NCI-H1105 treated with DMSO at 0.1 percent for 48 hours (cell line): ENCODE measurements at regions not wholly inside any gene's neighbourhood (a gene's known extent, or its start where the extent isn't known, plus 50 kb on each side); places are given as distances from the start of the nearest gene placed in this dataset.
A peak's percentile ranks its signal among the peaks of the same experiment; 100 is the strongest.
"Not testable (repeated sequence)": the region's sequence is repeated elsewhere in the genome, so short reads cannot be mapped to it uniquely, and the experiment has no call there.

ENCODE experiments used
- DNase-seq: peaks from one replicate; lab custom pipeline; 2025; lab: John Stamatoyannopoulos, UW

GRCh38 chr11:21625982-21626381 is 566.9 kb upstream of the ANO5 start:
- no peak for DNase-seq

- no peak for DNase-seq
These were observed 564.2 kb upstream of the ANO5 start for GRCh38 chr11:21628641-21629040.

- peak; percentile 36 for DNase-seq
These were observed 561.9 kb upstream of the ANO5 start for GRCh38 chr11:21630934-21631478.

GRCh38 chr11:21631991-21632390 is 560.9 kb upstream of the ANO5 start:
- DNase-seq = no peak

- no peak for DNase-seq
These were observed 558.4 kb upstream of the ANO5 start for GRCh38 chr11:21634491-21634890.

GRCh38 chr11:21634956-21635355 is 557.9 kb upstream of the ANO5 start:
- DNase-seq = no peak

- DNase-seq = no peak
These were observed 557.3 kb upstream of the ANO5 start for GRCh38 chr11:21635394-21636145.

- no peak for DNase-seq
These were observed 556.3 kb upstream of the ANO5 start for GRCh38 chr11:21636561-21636960.

- no peak for DNase-seq
These were observed 552.4 kb upstream of the ANO5 start for GRCh38 chr11:21640491-21640890.

- no peak for DNase-seq
These were observed 551.0 kb upstream of the ANO5 start for GRCh38 chr11:21641869-21642268.

GRCh38 chr11:21646351-21646750 is 546.5 kb upstream of the ANO5 start:
- DNase-seq = peak; percentile 7

- DNase-seq = peak; percentile 6
These were observed 541.9 kb upstream of the ANO5 start for GRCh38 chr11:21650961-21651360.

GRCh38 chr11:21653951-21654421 is 538.9 kb upstream of the ANO5 start:
- peak; percentile 89 for DNase-seq

- DNase-seq = no peak
These were observed 536.8 kb upstream of the ANO5 start for GRCh38 chr11:21656065-21656464.

- DNase-seq = no peak
These were observed 534.2 kb upstream of the ANO5 start for GRCh38 chr11:21658654-21659193.

GRCh38 chr11:21659377-21659776 is 533.5 kb upstream of the ANO5 start:
- not testable (repeated sequence) for DNase-seq

GRCh38 chr11:21659961-21660360 is 532.9 kb upstream of the ANO5 start:
- DNase-seq = no peak

GRCh38 chr11:21675049-21675616 is 517.8 kb upstream of the ANO5 start:
- no peak for DNase-seq

- no peak for DNase-seq
These were observed 505.2 kb upstream of the ANO5 start for GRCh38 chr11:21687643-21688042.

GRCh38 chr11:21704539-21704938 is 488.3 kb upstream of the ANO5 start:
- DNase-seq = no peak

GRCh38 chr11:21707116-21707739 is 485.7 kb upstream of the ANO5 start:
- DNase-seq = no peak

GRCh38 chr11:21710809-21711208 is 482.1 kb upstream of the ANO5 start:
- peak; percentile 90 for DNase-seq

- DNase-seq = no peak
These were observed 481.5 kb upstream of the ANO5 start for GRCh38 chr11:21711341-21711740.
